ENCODE measurements at regions not wholly inside any gene's neighbourhood (a gene's known extent, or its start where the extent isn't known, plus 50 kb on each side); places are given as distances from the start of the nearest gene placed in this dataset.

DNA sequence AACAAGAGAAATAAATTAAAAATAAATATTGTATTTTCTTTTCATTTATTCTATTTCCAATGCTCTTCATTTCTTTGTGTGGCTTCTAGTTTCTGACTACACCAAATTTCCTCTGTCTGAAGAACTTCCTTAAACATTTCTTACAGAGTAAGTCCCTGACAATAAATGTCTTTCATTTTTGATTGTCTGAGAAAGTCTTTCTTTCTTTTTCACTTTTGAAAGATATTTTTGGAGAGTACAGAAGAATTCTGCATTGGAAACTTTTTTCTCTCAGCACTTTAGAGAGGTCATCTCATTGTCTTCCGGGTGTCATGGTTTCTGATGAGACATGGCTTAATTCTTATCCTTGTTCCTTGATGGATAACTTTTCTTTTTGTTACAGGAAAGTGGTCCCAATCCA, 119.6 kb downstream of the MOBP start:
- no peak for TF ChIP-seq EZH2 (IDR thresholded peaks at IDR 0.05; ENCODE audit: insufficient read depth, poor library complexity, severe bottlenecking)
- no peak for TF ChIP-seq EZH2phosphoT487 (IDR thresholded peaks at IDR 0.05; ENCODE audit: insufficient read depth, low read depth)
